ENCODE measurements at regions not wholly inside any gene's neighbourhood (a gene's known extent, or its start where the extent isn't known, plus 50 kb on each side); places are given as distances from the start of the nearest gene placed in this dataset.

DNA sequence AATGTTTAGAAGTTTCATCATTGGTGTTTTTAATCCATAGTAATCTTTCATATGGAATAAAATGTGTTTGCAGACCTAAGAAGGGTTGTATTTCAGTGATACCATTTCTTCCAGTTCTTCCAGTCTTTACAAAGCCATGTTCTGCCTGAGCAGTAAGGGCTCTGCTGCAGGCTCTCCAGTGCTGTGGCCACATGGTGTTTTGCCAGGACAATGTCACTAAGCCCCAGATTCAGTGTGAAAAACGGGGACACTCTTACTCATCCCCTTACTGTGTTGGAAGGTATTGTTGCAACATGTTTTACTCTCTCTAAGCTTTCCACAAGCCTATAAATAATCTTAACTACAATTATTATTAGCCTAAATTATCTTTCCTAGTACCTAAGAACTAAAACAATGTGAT lies 481.4 kb upstream of the CDH7 start:
- Histone ChIP-seq H3K27me3 (replicated peaks; ENCODE audit: insufficient read depth) (no peaks in the 10 kb centered on the region), H3K36me3 (no peaks in the 10 kb centered on the region), H3K27ac (no peak overlapping the region), H3K4me3 (no peak overlapping the region), H3K4me1 (replicated peaks) (no peaks in the 10 kb centered on the region), H3K9me3 (no peaks in the 10 kb centered on the region)
- no peak for TF ChIP-seq POLR2A (IDR thresholded peaks at IDR 0.05)
- TF ChIP-seq, protein P1, sequence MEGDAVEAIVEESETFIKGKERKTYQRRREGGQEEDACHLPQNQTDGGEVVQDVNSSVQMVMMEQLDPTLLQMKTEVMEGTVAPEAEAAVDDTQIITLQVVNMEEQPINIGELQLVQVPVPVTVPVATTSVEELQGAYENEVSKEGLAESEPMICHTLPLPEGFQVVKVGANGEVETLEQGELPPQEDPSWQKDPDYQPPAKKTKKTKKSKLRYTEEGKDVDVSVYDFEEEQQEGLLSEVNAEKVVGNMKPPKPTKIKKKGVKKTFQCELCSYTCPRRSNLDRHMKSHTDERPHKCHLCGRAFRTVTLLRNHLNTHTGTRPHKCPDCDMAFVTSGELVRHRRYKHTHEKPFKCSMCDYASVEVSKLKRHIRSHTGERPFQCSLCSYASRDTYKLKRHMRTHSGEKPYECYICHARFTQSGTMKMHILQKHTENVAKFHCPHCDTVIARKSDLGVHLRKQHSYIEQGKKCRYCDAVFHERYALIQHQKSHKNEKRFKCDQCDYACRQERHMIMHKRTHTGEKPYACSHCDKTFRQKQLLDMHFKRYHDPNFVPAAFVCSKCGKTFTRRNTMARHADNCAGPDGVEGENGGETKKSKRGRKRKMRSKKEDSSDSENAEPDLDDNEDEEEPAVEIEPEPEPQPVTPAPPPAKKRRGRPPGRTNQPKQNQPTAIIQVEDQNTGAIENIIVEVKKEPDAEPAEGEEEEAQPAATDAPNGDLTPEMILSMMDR (IDR thresholded peaks at IDR 0.05), result no peak
- no peak for TF ChIP-seq POLR2AphosphoS5 (IDR thresholded peaks at IDR 0.05)
- intact Hi-C loops (cut with DNase I), result no loop called here
- no peak for DNase-seq (ENCODE audit: low spot score)
- 54% methylated on average over 1 of the region's 1 CpG for WGBS

DNA sequence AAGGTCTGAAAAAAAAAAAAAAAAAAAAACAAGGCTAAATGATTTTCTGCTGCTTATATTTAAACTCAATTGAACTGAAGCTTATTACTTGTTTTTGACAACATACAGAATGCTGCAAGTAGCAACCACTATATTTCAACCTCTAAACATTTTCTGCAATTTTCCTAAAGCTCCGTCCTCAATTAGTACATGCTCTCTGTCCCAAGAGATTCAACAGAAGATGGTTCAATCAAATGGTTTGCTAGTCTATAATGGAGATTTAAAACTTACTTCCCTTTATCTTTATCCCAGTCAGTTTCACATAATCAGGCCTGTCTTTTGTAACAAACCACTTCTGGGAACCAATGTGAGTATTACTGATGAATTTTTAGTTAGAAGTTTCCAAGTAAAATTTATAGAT lies 485.1 kb upstream of the CDH7 start:
- Histone ChIP-seq H3K27ac (no peak overlapping the region), H3K4me3 (no peak overlapping the region), H3K4me1 (replicated peaks) (no peaks in the 10 kb centered on the region), H3K36me3 (no peaks in the 10 kb centered on the region), H3K27me3 (replicated peaks; ENCODE audit: insufficient read depth) (no peaks in the 10 kb centered on the region), H3K9me3 (no peaks in the 10 kb centered on the region)
- DNase-seq (ENCODE audit: low spot score), result no peak
- WGBS, result 91% methylated on average over 1 of the region's 1 CpG
- TF ChIP-seq, protein P1 (IDR thresholded peaks at IDR 0.05), result no peak
- TF ChIP-seq POLR2AphosphoS5 (IDR thresholded peaks at IDR 0.05), result no peak
- intact Hi-C loops (cut with DNase I), result no loop called here

DNA sequence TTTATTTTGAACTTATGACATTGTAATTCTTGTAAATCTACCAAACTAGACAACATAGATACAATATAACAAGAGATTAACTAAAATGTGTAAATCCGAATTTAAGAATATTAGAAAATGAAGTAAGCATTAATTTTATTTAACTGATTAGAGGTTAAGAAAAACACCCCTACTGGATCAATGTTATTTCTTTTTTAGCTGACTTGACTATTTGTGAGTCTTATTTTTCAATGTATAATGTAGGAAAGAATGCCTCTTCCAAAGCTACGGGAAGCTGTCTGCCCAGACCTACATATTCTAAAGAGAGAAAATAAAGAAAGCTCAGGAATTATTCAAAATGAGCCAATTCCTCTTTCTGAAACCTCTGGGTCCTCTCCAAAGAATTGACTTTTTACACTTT lies 490.8 kb upstream of the CDH7 start:
- H3K27me3 ChIP-seq (replicated peaks; ENCODE audit: insufficient read depth), result no peaks in the 10 kb centered on the region
- no peak for TF ChIP-seq POLR2A (IDR thresholded peaks at IDR 0.05)
- TF ChIP-seq, protein P1 (IDR thresholded peaks at IDR 0.05), result no peak
- no peak overlapping the region for H3K27ac ChIP-seq
- no peaks in the 10 kb centered on the region for H3K36me3 ChIP-seq
- H3K4me3 ChIP-seq, result no peak overlapping the region
- intact Hi-C loops (cut with DNase I), result no loop called here
- H3K9me3 ChIP-seq, result no peaks in the 10 kb centered on the region
- no peak for DNase-seq (ENCODE audit: low spot score)
- WGBS, result 50% methylated on average over 2 of the region's 2 CpGs
- H3K4me1 ChIP-seq (replicated peaks), result no peaks in the 10 kb centered on the region

DNA sequence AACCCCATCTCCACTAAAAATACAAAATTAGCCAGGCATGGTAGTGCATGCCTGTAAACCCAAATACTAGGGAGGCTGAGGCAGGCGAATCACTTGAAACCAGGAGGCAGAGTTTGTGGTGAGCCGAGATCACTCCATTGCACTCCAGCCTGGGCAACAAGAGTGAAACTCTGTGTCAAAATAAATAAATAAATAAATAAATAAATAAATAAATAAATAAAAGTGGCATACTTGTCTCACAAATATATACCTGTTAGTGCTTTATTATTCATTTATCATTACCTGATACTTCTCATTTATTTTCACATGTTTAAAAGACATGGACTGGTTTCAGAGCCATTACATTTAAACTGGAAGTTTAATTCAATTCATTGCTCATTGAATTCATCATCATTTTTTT lies 491.4 kb upstream of the CDH7 start:
- DNase-seq (ENCODE audit: low spot score), result no peak
- TF ChIP-seq POLR2A (IDR thresholded peaks at IDR 0.05) (no peak), POLR2AphosphoS5 (IDR thresholded peaks at IDR 0.05) (no peak)
- TF ChIP-seq, protein P1 (IDR thresholded peaks at IDR 0.05), result no peak
- Histone ChIP-seq H3K27ac (no peak overlapping the region), H3K4me1 (replicated peaks) (no peaks in the 10 kb centered on the region), H3K9me3 (no peaks in the 10 kb centered on the region), H3K27me3 (replicated peaks; ENCODE audit: insufficient read depth) (no peaks in the 10 kb centered on the region), H3K4me3 (no peak overlapping the region), H3K36me3 (no peaks in the 10 kb centered on the region)
- intact Hi-C loops (cut with DNase I), result no loop called here
- WGBS, result 97% methylated on average over 2 of the region's 2 CpGs

DNA sequence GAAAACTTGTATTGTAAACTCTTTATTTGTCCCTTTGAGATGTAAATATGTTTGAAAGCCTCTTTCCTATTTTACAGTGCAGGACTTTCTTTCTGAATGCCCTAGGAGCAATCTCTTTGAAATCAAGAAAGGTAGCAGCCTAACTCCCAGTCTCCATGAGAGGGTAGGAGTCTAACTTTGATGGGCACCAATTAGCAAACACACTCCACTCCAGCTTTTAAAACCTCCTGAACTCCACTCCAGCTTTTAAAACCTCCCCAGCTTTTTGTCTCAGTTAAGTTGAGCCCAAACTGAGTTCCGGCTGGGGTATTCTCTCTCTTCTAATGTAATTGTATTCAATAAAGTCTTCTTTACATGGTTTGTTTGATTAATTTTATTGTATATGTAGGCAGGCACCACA lies 493.7 kb upstream of the CDH7 start:
- Histone ChIP-seq H3K36me3 (no peaks in the 10 kb centered on the region), H3K4me1 (replicated peaks) (no peaks in the 10 kb centered on the region), H3K27me3 (replicated peaks; ENCODE audit: insufficient read depth) (no peaks in the 10 kb centered on the region), H3K4me3 (no peak overlapping the region), H3K9me3 (no peaks in the 10 kb centered on the region), H3K27ac (no peak overlapping the region)
- DNase-seq (ENCODE audit: low spot score), result no peak
- WGBS, result 62% methylated on average over 1 of the region's 1 CpG
- TF ChIP-seq POLR2A (IDR thresholded peaks at IDR 0.05) (no peak), POLR2AphosphoS5 (IDR thresholded peaks at IDR 0.05) (no peak)
- TF ChIP-seq, protein P1 (IDR thresholded peaks at IDR 0.05), result no peak
- intact Hi-C loops (cut with DNase I), result no loop called here
